Stimulated activated CD4-positive, alpha-beta T cell treated with anti-CD3 and anti-CD28 coated beads, Interleukin-1b, Interleukin-23, amount 100 ng/mL, for 24 hours (primary cell): ENCODE measurements at regions not wholly inside any gene's neighbourhood (a gene's known extent, or its start where the extent isn't known, plus 50 kb on each side); places are given as distances from the start of the nearest gene placed in this dataset.
"Not testable (repeated sequence)": the region's sequence is repeated elsewhere in the genome, so short reads cannot be mapped to it uniquely, and the experiment has no call there.

Experiments
- DNase-seq, 4 experiments: peaks; one replicate each; pipeline ENCODE4 v3.0.0-alpha.2; 2020; ENCODE audit warnings: low read depth in 4 of 4, low spot score in 1 of 4

GRCh38 chr12:84075991-84076390, 836.6 kb downstream of the SLC6A15 start:
- no peak for DNase-seq

GRCh38 chr12:84073401-84073800, 839.2 kb downstream of the SLC6A15 start:
- DNase-seq = no peak

DNA sequence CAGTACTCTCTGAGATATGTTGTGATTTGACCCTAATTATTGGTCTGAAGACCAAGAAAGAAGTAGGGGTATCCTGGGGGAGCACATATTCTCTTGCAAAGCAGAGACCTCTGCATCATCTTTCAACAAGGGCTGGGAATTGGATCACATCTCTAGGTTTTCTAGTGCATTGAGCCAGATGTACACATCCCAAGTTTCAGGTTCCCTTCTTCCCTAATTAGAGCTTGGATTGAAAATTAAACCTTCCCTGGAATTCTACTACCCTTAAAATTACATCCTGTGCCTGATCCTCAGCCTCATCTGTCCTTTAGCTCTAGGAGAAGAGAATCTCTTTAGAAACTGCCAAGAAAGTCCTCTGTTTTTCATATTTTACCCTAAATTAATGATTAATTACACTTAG, 839.6 kb downstream of the SLC6A15 start:
- DNase-seq = no peak

DNA sequence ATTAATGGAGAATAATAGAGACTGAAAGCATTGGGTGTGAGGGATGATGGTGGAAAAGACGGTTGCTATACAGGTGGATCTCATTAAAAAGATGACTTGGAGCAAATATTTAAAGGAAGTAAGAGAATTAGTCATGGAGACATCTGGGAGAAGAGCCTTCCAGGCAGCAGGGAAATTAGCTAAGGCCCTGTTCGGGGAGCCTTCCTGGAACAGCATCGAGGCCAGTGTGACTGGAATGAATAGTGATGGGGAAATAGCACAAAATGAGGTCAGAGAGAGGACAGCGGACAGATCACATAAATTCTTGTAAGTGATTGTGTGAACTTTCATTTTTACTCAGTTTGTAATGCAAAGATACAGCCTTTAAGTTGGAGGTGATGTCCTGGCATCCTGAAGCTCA, 842.3 kb downstream of the SLC6A15 start:
- DNase-seq = no peak

DNA sequence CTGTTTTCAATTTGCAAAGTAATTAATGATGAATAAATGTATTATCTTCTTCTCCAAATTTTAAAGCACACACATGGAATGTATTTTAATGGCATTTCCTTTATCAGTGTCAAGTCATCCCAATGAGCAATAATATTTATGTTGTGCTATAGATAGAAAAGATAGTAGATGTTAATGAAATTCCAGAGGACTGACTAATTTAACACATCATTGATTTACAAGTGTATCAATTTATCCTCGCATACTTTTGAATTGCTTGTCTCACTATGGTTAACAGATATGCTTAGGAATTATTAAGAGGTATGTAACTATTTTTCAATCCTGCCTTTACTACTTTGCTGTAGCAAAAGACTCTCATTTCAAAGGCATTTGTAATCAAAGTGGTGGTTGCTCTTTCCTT, 842.9 kb downstream of the SLC6A15 start:
- no peak for DNase-seq

- no peak for DNase-seq
These were observed 843.4 kb downstream of the SLC6A15 start for GRCh38 chr12:84069198-84069597.

DNA sequence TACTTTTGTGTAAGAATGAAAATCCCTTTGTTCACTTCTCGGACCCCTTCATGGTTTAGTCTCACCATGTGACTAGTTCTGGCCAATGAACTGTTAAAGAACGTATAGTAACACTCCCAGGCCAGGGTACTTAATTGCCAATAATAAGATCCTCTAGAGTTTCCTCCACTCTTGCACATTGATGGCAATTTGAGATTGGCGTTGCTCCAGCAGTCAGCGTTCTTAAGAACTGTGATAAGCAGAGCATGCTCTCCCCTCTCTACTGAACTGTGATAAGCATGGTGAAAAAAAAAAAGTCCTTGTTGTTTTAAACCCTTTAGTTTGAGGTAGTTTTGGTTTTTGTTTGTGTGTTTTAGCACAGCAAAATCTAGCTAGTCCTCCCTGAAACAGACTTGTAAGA, 854.5 kb downstream of the SLC6A15 start:
- DNase-seq = no peak

- no peak for DNase-seq
These were observed 857.8 kb downstream of the SLC6A15 start for GRCh38 chr12:84054811-84055210.

- no peak for DNase-seq
These were observed 864.7 kb downstream of the SLC6A15 start for GRCh38 chr12:84047881-84048280.

DNA sequence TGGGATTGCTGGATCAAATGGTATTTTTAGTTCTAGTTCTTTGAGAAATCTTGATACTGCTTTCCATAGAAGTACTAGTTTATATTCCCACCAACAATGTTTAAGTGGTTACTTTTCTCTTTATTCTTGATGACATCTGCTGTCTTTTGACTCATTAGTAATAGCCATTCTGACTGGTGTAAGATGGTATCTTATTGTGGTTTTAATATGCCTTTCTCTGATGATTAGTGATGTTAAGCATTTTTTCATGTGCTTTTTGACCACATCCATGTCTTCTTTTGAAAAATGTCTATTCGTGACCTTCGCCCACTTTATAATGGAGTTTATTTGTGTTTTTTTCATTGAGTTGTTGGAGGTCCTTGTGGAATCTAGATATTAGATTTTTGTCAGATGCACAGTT, 865.7 kb downstream of the SLC6A15 start:
- DNase-seq = no peak

GRCh38 chr12:84043355-84043754, 869.2 kb downstream of the SLC6A15 start:
- DNase-seq = no peak

DNA sequence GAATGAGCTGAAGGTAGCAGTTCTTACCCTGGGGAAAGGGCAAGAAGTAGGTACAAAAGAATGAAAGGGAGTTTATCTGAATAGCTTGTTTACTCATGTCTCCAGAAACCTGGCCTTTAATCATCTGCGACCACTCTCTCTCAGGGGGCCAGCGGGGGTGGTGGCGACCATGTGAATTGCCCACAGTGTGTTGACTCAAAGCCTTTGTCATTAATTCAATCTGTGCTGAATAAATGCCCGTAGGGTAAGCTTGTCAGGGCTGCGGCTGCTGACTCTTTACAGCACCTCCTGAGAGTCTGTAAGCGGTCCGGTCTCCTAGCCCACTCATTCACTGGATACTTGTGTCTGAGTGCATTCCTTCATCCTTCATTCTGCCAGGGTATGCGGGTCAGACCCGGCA, 874.4 kb downstream of the SLC6A15 start:
- no peak for DNase-seq

DNA sequence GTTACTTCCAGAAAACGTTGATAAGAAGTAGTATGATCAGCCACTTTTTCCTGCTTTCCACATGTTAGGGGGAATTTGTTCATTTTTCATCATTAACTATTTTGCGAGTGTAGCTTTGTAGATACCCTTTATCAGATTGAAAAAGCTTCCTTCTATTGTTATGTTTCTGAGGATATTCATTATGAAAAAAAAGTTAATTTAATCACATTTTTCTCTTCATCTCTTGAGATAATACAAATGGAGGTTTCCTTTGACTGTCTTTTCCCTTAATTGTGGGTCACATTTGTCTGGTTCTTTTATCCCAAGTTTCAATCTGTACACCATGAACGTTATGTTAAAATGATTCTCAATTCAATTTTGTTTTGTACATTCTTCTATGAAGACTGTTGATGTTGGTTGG, 875.7 kb downstream of the SLC6A15 start:
- DNase-seq = no peak

GRCh38 chr12:84035766-84036165, 876.8 kb downstream of the SLC6A15 start:
- no peak for DNase-seq

GRCh38 chr12:84034871-84035270, 877.7 kb downstream of the SLC6A15 start:
- no peak for DNase-seq

DNA sequence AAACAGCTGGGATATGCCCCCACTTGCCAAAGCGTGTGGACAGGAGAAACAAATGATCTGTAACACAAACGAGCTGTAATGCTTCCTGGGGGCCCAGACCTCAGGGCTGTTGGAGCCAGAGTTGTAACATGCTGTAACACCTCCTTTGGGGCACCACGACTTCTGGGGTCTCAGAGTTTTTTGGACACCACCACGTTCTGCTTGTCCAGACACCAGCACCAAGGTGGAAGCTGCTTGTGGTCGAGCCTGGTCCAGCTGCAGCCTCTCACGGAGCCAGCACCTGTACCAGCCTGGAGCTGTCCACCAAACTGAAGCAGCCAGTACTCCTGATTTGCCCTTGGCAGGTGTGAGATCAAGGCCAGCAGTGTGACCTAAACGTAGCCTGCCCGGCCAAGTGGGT, 879.4 kb downstream of the SLC6A15 start:
- no peak for DNase-seq

DNA sequence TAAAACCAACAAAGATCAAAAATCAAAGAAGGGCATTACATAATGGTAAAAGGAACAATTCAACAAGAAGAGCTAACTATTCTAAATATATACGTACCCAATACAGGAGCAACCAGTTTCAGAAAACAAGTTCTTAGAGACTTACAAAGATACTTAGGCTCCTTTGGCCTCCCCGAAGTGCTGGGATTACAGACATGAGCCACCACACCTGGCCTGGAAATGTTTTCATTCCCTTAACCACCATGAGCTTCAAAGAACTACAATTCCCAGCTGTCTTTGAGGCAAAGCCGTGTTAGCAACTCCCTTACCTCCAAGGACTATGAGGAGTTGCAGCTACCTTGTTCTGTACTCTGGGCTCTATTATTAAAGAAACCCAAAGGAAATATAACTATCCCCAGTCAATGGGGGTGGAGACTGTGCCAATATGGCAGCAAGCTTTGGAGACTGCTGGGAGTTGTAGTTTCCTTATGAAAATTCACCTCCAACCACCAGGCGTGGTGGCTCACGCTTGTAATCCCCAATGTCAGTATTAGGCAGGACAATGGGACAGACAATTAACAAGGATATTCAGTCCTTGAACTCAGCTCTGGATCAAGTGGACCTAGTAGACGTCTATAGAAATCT, 893.9 kb downstream of the SLC6A15 start:
- not testable (repeated sequence) for DNase-seq

DNA sequence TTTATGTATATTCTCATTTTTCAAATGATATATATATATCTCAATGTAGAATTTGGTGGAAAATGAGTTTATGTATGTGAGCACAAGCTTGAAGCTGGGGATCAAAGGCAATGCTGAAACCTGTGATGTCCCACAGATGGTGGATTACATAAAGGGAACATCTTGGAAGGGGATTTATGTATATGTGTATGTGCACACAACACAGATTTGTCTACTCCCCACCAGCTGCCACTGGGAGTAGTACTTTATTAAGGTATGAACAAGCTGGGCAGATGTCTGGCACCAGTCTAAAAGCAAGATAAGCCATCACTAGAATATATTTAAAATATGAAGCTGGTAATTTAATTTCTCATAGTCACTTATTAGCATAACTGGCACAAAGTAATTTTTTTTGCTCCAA, 895.6 kb downstream of the SLC6A15 start:
- DNase-seq = no peak

- DNase-seq = no peak
These were observed 915.2 kb downstream of the SLC6A15 start for GRCh38 chr12:83997423-83997822.

DNA sequence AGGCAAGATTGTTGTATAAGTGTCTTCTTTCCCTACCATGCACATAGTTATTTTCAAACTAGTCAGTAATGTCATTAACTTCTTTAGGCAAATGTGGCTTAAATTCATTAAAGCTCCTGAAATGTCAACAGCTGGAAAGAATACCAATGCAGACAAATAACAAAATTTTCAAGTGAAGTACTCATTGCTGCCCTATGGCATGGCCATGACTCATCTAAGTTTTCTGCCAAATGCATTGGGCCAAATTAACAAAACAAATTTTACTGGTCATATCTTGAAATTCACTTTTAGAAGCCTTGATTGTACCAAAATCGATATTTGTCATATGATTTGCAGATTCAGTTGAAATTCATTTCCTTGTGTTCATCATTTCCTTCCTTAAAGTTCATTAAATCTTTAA, 915.9 kb downstream of the SLC6A15 start:
- DNase-seq = no peak

DNA sequence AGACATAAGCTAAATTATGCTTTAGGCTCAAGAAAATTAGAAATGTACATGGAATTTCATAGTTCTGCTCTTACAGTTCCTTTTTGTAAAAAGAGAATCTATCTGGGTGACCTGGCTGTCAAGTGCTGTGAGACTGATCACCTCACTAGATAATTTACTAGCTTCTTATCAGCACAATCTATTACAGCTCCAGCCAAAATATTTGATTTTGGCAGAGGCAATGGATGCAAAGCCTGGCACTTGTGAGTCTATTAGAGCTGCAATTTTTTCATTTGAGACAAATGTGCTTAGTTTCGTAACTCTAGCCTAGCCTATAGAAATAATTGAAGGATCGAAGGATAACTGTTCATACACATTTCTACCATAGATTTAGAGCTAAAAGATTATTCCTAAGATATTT, 927.5 kb downstream of the SLC6A15 start:
- DNase-seq = no peak

DNA sequence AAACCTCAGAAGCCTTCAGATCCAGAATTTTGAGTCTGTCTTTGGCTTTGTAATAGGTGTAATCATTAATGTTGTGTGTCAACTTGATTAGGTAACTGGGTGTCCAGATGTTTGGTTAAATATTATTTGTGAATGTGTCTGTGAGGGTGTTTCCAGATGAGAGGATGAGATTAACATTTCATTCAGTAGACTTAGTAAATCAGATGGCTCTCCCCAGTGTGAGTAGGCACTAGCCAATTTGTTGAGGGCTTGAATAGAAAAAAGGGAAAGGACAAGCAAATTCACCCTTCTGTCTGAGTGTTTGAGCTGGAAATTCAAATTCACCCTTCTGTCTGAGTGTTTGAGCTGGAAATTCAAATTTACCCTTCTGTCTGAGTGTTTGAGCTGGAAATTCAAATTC, 932.2 kb downstream of the SLC6A15 start:
- DNase-seq = no peak

DNA sequence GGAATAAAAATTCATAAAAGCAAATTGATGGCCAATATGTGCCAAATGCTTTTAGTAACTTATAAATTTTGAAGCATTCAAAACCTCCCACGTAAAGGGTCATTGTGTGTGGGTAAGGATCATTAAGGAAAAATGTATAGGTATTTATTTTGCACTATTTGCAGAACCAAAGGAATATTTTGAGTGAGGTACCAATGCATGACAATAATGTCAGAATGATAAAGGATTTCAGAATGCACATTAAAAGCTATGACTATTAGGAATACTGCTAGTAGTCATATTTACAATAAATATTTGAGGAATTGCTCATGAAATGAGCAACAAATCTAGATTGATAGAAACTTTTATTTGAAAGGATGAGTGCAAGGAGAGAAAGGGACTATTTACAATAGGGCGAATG, 932.8 kb downstream of the SLC6A15 start:
- no peak for DNase-seq

DNA sequence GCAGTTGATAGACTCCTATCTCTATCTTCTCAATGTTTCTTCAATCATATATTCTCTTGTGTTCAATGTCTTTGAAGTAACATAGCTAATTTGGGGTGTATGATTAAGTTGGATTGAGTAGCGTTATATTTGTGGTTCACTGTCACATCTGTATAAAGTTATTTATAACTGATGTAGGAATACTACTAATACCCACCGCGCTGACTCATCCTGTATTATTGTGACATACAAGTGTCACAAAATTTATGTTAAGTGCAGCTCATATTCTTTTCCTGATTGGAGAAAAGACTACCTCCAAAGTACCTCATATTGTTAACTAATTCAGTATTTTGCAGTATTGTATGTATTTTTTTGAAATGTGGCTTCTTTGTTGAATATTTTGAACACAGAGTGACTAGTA, 940.8 kb downstream of the SLC6A15 start:
- DNase-seq = no peak
